IMR-90 (cell line): ENCODE measurements at regions not wholly inside any gene's neighbourhood (a gene's known extent, or its start where the extent isn't known, plus 50 kb on each side); places are given as distances from the start of the nearest gene placed in this dataset.

Source experiments
- POLR2A ChIP-seq: IDR thresholded peaks from 2 replicates; pipeline ENCODE4 v1.6.1; 2012; ENCODE audit warnings: mild to moderate bottlenecking, low read depth, low read length
- RAD21 ChIP-seq: IDR thresholded peaks from 2 replicates; pipeline ENCODE4 v1.6.1; 2012; ENCODE audit warnings: low read length, improper control_type of control experiment
- TF ChIP-seq, protein P1 (sequence below): fragments of 150-350 bp; IDR thresholded peaks from 2 replicates; pipeline ENCODE4 v1.6.1; 2017; ENCODE audit warnings: mild to moderate bottlenecking, antibody characterized with exemption, low read length, low read depth
- TF ChIP-seq, protein P2 (sequence below): conservative IDR thresholded peaks from 2 replicates; pipeline ENCODE4 v1.5.1; 2012; ENCODE audit warnings: mild to moderate bottlenecking, low read depth, low read length, improper control_type of control experiment

DNA sequence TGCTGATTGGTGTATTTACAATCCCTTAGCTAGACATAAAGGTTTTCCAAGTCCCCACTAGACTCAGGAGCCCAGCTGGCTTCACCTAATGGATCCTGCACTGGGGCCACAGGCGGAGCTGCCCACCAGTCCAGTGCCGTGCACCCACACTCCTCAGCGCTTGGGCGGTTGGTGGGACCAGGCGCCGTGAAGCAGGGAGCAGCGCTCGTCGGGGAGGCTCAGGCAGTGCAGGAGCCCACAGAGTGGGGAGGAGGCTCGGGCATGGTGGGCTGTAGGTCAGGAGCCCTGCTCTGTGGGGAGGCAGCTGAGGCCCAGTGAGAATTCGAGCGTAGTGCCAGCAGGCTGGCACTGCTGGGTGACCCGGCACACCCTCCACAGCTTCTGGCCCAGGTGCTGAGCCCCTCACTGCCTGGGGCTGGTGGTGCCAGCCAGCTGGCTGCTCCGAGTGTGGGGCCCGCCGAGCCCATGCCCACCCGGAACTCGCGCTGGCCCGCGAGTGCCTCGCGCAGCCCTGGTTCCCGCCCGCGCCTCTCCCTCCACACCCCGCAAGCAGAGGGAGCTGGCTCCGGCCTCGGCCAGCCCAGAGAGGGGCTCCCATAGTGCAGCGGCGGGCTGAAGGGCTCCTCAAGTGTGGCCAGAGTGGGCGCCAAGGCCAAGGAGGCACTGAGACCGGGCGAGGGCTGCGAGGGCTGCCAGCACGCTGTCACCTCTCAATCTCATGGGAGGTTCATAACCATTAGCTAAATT lies 475.6 kb upstream of the DCC start:
- TF ChIP-seq, protein P1, sequence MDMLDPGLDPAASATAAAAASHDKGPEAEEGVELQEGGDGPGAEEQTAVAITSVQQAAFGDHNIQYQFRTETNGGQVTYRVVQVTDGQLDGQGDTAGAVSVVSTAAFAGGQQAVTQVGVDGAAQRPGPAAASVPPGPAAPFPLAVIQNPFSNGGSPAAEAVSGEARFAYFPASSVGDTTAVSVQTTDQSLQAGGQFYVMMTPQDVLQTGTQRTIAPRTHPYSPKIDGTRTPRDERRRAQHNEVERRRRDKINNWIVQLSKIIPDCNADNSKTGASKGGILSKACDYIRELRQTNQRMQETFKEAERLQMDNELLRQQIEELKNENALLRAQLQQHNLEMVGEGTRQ = no peak
- no peak for TF ChIP-seq POLR2A
- TF ChIP-seq RAD21 = no peak
- TF ChIP-seq, protein P2, sequence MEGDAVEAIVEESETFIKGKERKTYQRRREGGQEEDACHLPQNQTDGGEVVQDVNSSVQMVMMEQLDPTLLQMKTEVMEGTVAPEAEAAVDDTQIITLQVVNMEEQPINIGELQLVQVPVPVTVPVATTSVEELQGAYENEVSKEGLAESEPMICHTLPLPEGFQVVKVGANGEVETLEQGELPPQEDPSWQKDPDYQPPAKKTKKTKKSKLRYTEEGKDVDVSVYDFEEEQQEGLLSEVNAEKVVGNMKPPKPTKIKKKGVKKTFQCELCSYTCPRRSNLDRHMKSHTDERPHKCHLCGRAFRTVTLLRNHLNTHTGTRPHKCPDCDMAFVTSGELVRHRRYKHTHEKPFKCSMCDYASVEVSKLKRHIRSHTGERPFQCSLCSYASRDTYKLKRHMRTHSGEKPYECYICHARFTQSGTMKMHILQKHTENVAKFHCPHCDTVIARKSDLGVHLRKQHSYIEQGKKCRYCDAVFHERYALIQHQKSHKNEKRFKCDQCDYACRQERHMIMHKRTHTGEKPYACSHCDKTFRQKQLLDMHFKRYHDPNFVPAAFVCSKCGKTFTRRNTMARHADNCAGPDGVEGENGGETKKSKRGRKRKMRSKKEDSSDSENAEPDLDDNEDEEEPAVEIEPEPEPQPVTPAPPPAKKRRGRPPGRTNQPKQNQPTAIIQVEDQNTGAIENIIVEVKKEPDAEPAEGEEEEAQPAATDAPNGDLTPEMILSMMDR = no peak
